IgD-negative memory B cell (primary cell): ENCODE measurements at regions not wholly inside any gene's neighbourhood (a gene's known extent, or its start where the extent isn't known, plus 50 kb on each side); places are given as distances from the start of the nearest gene placed in this dataset.
"Not testable (repeated sequence)": the region's sequence is repeated elsewhere in the genome, so short reads cannot be mapped to it uniquely, and the experiment has no call there.

Experiments used
- H3K27ac Mint-ChIP-seq, 3 donors: one replicate each; pipeline ENCODE4 v1.8.0; 2020 to 2022; ENCODE audit warnings: mild to moderate bottlenecking in 3 of 3, mixed read lengths in 3 of 3, moderate library complexity in 1 of 3
- H3K27me3 Mint-ChIP-seq: one replicate; pipeline ENCODE4 v1.8.0; 2021; ENCODE audit warnings: mixed read lengths
- H3K36me3 Mint-ChIP-seq: one replicate; pipeline ENCODE4 v1.8.0; 2020; ENCODE audit warnings: mild to moderate bottlenecking, mixed read lengths
- H3K4me1 Mint-ChIP-seq, 3 donors: one replicate each; pipeline ENCODE4 v1.8.0; 2020 to 2022; ENCODE audit warnings: mixed read lengths in 3 of 3, mild to moderate bottlenecking in 1 of 3
- H3K4me3 Mint-ChIP-seq, 4 donors: one replicate each; pipeline ENCODE4 v1.8.0; 2020 to 2022; ENCODE audit warnings: mild to moderate bottlenecking in 4 of 4, mixed read lengths in 4 of 4, moderate library complexity in 3 of 4
- H3K9me3 Mint-ChIP-seq, 3 donors: one replicate each; pipeline ENCODE4 v1.8.0; 2020 to 2021; ENCODE audit warnings: mixed read lengths in 3 of 3, mild to moderate bottlenecking in 1 of 3

DNA sequence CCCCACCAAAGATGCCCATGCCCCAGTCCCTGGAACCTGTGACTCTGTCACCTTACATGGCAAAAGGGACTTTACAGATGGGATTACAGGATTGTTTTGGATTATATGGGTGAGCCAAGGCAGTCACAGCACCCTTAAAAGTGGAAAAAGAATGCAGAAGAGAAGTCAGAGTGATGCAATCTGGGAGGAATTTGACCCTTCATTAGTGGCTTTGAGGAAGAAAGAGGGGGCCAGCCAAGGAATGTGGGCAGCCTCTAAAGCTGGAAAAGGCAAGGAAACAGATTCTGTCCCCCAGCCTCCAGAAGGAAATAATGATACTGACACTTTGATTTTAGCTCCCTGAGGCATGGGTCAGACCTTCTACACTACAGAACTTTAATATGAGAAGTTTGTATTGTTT, 257.3 kb upstream of the ISX start:
- no peak overlapping the region for H3K27ac Mint-ChIP-seq
- no peak overlapping the region for H3K4me3 Mint-ChIP-seq
- H3K36me3 Mint-ChIP-seq: no peaks in the 10 kb centered on the region
- no peaks in the 10 kb centered on the region for H3K27me3 Mint-ChIP-seq
- H3K9me3 Mint-ChIP-seq: peaks cover 0 to 3% (median 3%) of the 10 kb centered on the region in 3 donors
- no peaks in the 10 kb centered on the region for H3K4me1 Mint-ChIP-seq

- Mint-ChIP-seq H3K4me3 (no peak overlapping the region), H3K27ac (no peak overlapping the region), H3K27me3 (no peaks in the 10 kb centered on the region), H3K36me3 (no peaks in the 10 kb centered on the region), H3K4me1 (no peaks in the 10 kb centered on the region), H3K9me3 (peaks cover 5 to 16% (median 5%) of the 10 kb centered on the region in 3 donors)
Observed at GRCh38 chr22:34812631-34813030, 253.3 kb upstream of the ISX start.

GRCh38 chr22:34814260-34815025, 251.5 kb upstream of the ISX start:
- Mint-ChIP-seq H3K9me3 (peaks cover 8 to 13% (median 10%) of the 10 kb centered on the region in 3 donors), H3K4me1 (no peaks in the 10 kb centered on the region), H3K4me3 (no peak overlapping the region), H3K27ac (no peak overlapping the region), H3K36me3 (no peaks in the 10 kb centered on the region), H3K27me3 (no peaks in the 10 kb centered on the region)

- peaks cover 2 to 11% (median 2%) of the 10 kb centered on the region in 3 donors for H3K9me3 Mint-ChIP-seq
Observed at GRCh38 chr22:34829485-34829884, 236.5 kb upstream of the ISX start.

GRCh38 chr22:34834059-34834458, 231.9 kb upstream of the ISX start:
- H3K4me1 Mint-ChIP-seq: peaks cover 0 to 2% (median 0%) of the 10 kb centered on the region in 3 donors
- peaks cover under 1 to 3% (median 2%) of the 10 kb centered on the region in 3 donors for H3K9me3 Mint-ChIP-seq
- no peaks in the 10 kb centered on the region for H3K36me3 Mint-ChIP-seq
- H3K27me3 Mint-ChIP-seq: peaks cover 4% of the 10 kb centered on the region
- H3K4me3 Mint-ChIP-seq: no peak overlapping the region
- H3K27ac Mint-ChIP-seq: no peak overlapping the region

More at GRCh38 chr22:34829485-34829884, 236.5 kb upstream of the ISX start:
- Mint-ChIP-seq H3K36me3 (no peaks in the 10 kb centered on the region), H3K27me3 (peaks cover 4% of the 10 kb centered on the region), H3K27ac (no peak overlapping the region), H3K4me1 (peaks cover 0 to 2% (median 0%) of the 10 kb centered on the region in 3 donors), H3K4me3 (no peak overlapping the region)

DNA sequence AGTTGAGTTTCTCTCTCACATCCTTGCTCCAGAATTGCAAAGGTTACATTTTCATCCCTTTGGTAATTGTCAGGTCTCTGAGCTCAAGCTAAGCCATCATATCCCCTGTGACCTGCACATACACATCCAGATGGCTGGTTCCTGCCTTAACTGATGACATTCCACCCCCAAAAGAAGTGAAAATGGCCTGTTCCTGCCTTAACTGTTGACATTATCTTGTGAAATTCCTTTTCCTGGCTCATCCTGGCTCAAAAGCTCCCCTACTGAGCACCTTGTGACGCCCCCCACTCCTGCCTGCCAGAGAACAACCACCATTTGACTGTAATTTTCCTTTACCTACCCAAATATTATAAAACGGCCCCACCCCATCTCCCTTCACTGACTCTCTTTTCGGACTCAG, 231.4 kb upstream of the ISX start:
- H3K36me3 Mint-ChIP-seq, H3K4me3 Mint-ChIP-seq, H3K9me3 Mint-ChIP-seq: not testable (repeated sequence)

DNA sequence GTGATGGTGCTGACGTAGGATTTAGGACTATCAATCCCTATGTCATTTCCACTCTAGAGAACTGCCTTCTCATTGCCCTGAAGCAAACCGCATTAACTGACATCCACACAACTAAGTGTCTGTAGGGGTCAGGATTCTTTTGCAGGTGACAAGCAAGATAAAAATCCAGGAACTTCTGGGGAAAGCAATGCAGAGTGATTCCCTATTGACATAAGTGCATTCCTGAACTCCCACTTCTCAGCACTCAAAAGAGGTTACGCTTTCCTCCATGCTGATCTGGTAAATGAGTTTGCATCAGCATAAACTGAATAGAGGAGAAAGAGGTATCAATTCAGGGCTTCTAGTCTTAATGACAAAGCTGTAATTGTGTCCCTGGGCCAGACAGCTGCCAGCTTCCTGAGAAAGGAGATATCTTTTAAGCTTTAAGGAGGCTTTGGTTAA, 224.6 kb upstream of the ISX start:
- Mint-ChIP-seq H3K27me3 (peaks cover 3% of the 10 kb centered on the region), H3K4me1 (no peaks in the 10 kb centered on the region), H3K36me3 (no peaks in the 10 kb centered on the region), H3K4me3 (no peak overlapping the region), H3K27ac (no peak overlapping the region), H3K9me3 (no peaks in the 10 kb centered on the region)

More for the DNA sequence above, 231.4 kb upstream of the ISX start:
- not testable (repeated sequence) for H3K27ac Mint-ChIP-seq, H3K27me3 Mint-ChIP-seq, H3K4me1 Mint-ChIP-seq

GRCh38 chr22:34841911-34842310, 224.0 kb upstream of the ISX start:
- no peak overlapping the region for H3K27ac Mint-ChIP-seq
- H3K36me3 Mint-ChIP-seq: no peaks in the 10 kb centered on the region
- no peaks in the 10 kb centered on the region for H3K9me3 Mint-ChIP-seq
- no peaks in the 10 kb centered on the region for H3K4me1 Mint-ChIP-seq
- H3K4me3 Mint-ChIP-seq: no peak overlapping the region
- peaks cover 3% of the 10 kb centered on the region for H3K27me3 Mint-ChIP-seq

- Mint-ChIP-seq H3K36me3 (no peaks in the 10 kb centered on the region), H3K4me1 (no peaks in the 10 kb centered on the region), H3K27me3 (peaks cover 3% of the 10 kb centered on the region), H3K9me3 (no peaks in the 10 kb centered on the region), H3K27ac (no peak overlapping the region), H3K4me3 (no peak overlapping the region)
Observed at GRCh38 chr22:34842630-34843029, 223.3 kb upstream of the ISX start.

- not testable (repeated sequence) for H3K36me3 Mint-ChIP-seq, H3K27me3 Mint-ChIP-seq, H3K9me3 Mint-ChIP-seq, H3K27ac Mint-ChIP-seq, H3K4me1 Mint-ChIP-seq, H3K4me3 Mint-ChIP-seq
Observed at GRCh38 chr22:34843743-34844142, 222.2 kb upstream of the ISX start.

GRCh38 chr22:34845391-34845790, 220.6 kb upstream of the ISX start:
- Mint-ChIP-seq H3K36me3 (no peaks in the 10 kb centered on the region), H3K27ac (no peak overlapping the region), H3K9me3 (no peaks in the 10 kb centered on the region), H3K4me1 (no peaks in the 10 kb centered on the region), H3K4me3 (no peak overlapping the region), H3K27me3 (peaks cover 1% of the 10 kb centered on the region)

DNA sequence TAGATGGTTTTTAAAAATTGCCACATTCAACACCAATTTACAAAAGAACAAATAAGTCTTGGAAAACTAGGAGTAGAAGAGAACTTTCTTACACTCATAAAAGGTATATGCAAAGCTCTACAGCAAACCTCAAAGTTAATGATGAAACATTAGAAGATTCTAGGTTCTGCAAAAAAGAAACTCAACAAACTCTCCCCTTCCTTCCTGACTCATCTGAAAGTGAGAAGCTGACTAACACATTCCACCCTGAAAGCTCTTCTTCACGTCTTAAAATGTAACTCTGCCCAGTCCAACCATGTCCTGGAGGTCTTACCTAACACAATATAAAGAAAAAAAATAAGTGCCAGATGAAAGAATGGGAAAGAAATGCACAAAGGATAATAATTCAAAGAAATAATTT, 218.9 kb upstream of the ISX start:
- H3K4me3 Mint-ChIP-seq: no peak overlapping the region
- no peaks in the 10 kb centered on the region for H3K9me3 Mint-ChIP-seq
- H3K27me3 Mint-ChIP-seq: peaks cover 1% of the 10 kb centered on the region
- H3K27ac Mint-ChIP-seq: no peak overlapping the region
- no peaks in the 10 kb centered on the region for H3K4me1 Mint-ChIP-seq
- H3K36me3 Mint-ChIP-seq: no peaks in the 10 kb centered on the region

GRCh38 chr22:34849965-34850364, 216.0 kb upstream of the ISX start:
- peaks cover 1% of the 10 kb centered on the region for H3K27me3 Mint-ChIP-seq
- no peaks in the 10 kb centered on the region for H3K9me3 Mint-ChIP-seq
- H3K36me3 Mint-ChIP-seq: no peaks in the 10 kb centered on the region
- H3K4me3 Mint-ChIP-seq: peak overlapping the region in 1 of 4 donors; percentile 72
- no peaks in the 10 kb centered on the region for H3K4me1 Mint-ChIP-seq
- no peak overlapping the region for H3K27ac Mint-ChIP-seq

- Mint-ChIP-seq H3K4me1 (no peaks in the 10 kb centered on the region), H3K4me3 (no peak overlapping the region), H3K9me3 (no peaks in the 10 kb centered on the region), H3K36me3 (peaks cover 1% of the 10 kb centered on the region), H3K27ac (no peak overlapping the region), H3K27me3 (no peaks in the 10 kb centered on the region)
Observed at GRCh38 chr22:34851918-34852662, 213.9 kb upstream of the ISX start.

DNA sequence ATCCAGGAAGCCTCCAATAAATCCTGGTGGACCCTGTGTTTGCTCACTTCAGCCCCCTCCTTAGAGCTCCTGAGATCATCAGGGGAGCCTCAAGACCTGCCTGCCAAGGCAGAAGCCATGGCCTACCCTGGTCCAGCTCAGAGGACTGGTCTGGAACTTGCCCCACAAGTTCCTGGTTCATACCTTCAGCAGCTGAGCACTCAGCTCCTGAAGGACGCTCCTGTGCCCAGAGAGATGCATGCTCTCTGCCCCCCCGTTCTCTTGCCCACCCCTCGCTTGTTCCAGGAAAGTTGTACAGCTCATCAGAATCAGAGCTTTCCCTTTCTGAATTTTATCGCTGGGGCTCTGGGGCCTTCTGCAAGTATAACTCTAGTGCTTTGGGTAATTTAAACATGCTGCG, 210.5 kb upstream of the ISX start:
- Mint-ChIP-seq H3K4me3 (no peak overlapping the region), H3K9me3 (peaks cover 0 to 7% (median 2%) of the 10 kb centered on the region in 3 donors), H3K4me1 (no peaks in the 10 kb centered on the region), H3K27me3 (no peaks in the 10 kb centered on the region), H3K36me3 (peaks cover 1% of the 10 kb centered on the region), H3K27ac (no peak overlapping the region)

DNA sequence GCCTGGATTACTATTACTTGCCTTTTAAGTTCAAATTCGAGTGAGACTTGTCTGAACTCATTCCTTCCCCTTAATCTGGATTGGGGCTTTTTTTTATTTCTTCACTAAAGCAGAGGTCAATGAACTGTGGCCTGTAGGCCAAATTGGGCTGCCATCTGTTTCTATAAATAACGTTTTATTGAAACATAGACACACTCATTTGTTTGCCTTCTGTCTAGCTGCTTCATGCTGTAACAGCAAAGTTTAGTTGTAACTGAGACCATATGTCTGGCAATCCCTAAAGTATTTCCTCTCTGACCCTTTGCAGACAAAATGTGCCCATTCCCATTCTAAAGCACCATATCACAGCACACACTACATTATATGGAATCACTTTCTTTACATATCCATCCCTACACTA, 207.9 kb upstream of the ISX start:
- no peaks in the 10 kb centered on the region for H3K4me1 Mint-ChIP-seq
- H3K27me3 Mint-ChIP-seq: no peaks in the 10 kb centered on the region
- H3K36me3 Mint-ChIP-seq: peaks cover 1% of the 10 kb centered on the region
- H3K4me3 Mint-ChIP-seq: no peak overlapping the region
- peaks cover 0 to 7% (median 2%) of the 10 kb centered on the region in 3 donors for H3K9me3 Mint-ChIP-seq
- H3K27ac Mint-ChIP-seq: no peak overlapping the region
